ENCODE measurements at regions not wholly inside any gene's neighbourhood (a gene's known extent, or its start where the extent isn't known, plus 50 kb on each side); places are given as distances from the start of the nearest gene placed in this dataset.

DNA sequence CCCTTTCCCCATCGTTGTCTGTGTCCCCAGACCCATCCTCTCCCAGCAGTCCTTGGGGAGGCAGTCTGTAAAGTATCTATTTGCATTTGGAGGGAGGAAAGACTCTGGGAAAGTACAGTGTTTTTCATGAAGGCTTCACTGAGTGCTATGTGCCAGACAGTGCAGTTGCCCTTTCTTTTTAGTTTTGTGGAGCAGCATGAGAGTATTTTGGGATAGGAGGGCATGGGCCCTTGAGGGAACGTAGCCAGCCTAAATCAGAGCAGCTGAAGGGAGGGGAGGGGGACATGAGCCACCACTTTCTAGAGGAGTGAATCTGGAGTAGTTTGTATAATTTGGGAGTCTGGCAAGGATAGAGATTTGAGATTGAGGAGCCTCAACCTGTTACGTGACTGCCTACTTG lies 404.0 kb upstream of the KAZN start:
- TF ChIP-seq, protein P1, sequence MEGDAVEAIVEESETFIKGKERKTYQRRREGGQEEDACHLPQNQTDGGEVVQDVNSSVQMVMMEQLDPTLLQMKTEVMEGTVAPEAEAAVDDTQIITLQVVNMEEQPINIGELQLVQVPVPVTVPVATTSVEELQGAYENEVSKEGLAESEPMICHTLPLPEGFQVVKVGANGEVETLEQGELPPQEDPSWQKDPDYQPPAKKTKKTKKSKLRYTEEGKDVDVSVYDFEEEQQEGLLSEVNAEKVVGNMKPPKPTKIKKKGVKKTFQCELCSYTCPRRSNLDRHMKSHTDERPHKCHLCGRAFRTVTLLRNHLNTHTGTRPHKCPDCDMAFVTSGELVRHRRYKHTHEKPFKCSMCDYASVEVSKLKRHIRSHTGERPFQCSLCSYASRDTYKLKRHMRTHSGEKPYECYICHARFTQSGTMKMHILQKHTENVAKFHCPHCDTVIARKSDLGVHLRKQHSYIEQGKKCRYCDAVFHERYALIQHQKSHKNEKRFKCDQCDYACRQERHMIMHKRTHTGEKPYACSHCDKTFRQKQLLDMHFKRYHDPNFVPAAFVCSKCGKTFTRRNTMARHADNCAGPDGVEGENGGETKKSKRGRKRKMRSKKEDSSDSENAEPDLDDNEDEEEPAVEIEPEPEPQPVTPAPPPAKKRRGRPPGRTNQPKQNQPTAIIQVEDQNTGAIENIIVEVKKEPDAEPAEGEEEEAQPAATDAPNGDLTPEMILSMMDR (IDR thresholded peaks at IDR 0.05; ENCODE audit: low read depth, low read length, poor library complexity, severe bottlenecking), result no peak
- TF ChIP-seq EZH2phosphoT487 (IDR thresholded peaks at IDR 0.05; ENCODE audit: borderline replicate concordance, low read length), result no peak

All from DOHH2 (cell line).